GM18499 (cell line): ENCODE measurements at regions not wholly inside any gene's neighbourhood (a gene's known extent, or its start where the extent isn't known, plus 50 kb on each side); places are given as distances from the start of the nearest gene placed in this dataset.
A peak's percentile ranks its signal among the peaks of the same experiment; 100 is the strongest.
"Not testable (repeated sequence)": the region's sequence is repeated elsewhere in the genome, so short reads cannot be mapped to it uniquely, and the experiment has no call there.

Experiments used
- ATAC-seq: cut with Tn5 transposase; IDR thresholded peaks from one replicate; pipeline ENCODE4 v1.9.1; 2021; ENCODE audit warnings: moderate number of reproducible peaks; ENCODE audit not compliant: insufficient read depth, unreplicated experiment

GRCh38 chr12:97711392-97711791 lies 248.8 kb downstream of the RMST start:
- no peak for ATAC-seq

- ATAC-seq, result no peak
These were observed 250.7 kb downstream of the RMST start for GRCh38 chr12:97713270-97713669.

DNA sequence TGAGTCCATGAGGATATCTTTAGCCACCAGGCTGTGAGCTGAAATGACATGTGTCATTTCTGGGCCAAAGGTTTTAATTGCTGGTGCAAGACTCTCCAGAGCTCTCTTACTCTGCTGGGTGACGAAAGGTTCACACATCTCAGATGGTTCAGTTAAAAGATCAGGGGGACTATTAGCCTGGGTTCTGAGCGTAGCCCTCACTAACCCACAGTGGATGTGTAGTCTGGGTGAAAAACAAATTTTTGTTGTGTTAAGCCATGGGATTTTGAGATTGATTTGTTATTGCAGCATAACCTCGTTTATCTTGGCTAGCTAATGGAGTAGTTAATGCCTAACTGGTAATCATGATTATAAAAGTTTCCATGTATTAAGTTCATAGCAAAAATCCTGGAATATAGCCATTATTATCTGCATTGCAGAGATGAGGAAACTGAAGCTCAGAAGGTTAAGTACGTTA lies 251.5 kb downstream of the RMST start:
- ATAC-seq, result no peak

DNA sequence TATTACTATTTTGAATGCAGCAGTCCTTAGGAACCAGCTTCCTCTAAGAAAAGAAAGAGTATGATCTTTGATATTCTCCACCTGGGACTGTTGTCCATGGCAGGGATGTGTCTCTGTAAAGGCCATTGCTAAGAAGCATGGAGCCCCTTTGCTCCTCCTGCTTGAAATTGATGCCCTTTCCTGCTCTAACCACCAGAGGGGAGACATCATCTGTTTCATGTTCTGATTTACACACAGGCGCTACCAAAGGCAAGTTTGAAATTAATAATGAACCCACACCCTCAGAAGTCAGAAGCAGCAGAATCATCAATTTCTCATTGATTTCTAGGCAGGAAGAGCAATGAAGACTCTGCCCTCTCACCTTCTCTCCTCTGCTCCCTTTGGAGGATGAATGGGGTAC lies 253.8 kb downstream of the RMST start:
- no peak for ATAC-seq

- not testable (repeated sequence) for ATAC-seq
These were observed 261.2 kb downstream of the RMST start for GRCh38 chr12:97723801-97724200.

DNA sequence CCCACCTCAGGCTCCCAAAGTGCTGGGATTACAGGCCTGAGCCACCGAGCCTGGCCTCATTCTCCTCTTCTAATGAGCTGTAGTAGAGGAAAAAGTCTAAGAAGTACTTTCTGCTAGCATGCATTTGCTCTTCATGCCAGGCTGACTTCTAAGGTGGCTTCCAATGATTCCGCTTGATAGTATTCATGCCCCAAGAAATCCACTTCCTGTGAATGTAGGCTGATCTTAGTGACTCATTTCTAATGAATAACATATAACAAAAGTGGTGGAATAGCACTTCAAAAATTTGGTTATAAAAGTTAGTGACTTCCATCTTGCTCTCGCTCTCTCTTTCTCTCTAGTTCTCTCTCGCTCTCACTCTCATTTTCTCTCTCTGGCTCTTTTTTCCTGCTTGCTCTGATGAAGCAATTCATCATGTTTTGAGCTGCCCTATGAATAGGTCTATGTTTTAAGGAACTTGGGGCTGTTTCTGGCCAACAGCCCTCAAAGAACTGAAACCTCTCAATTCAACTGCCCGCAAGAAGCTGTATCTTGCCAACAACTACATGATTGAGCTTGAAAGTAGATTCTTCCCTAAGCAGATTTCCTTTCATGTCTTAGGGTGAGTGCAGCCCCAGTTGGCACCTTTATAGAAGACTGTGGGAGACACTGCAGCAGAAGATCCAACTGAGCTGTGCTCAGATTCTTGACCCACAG lies 282.9 kb downstream of the RMST start:
- no peak for ATAC-seq

- no peak for ATAC-seq
These were observed 285.7 kb downstream of the RMST start for GRCh38 chr12:97748298-97748697.

- ATAC-seq, result no peak
These were observed 289.1 kb downstream of the RMST start for GRCh38 chr12:97751704-97752103.

- ATAC-seq, result no peak
These were observed 289.5 kb downstream of the RMST start for GRCh38 chr12:97752129-97752528.

- no peak for ATAC-seq
These were observed 290.7 kb downstream of the RMST start for GRCh38 chr12:97753332-97753731.

DNA sequence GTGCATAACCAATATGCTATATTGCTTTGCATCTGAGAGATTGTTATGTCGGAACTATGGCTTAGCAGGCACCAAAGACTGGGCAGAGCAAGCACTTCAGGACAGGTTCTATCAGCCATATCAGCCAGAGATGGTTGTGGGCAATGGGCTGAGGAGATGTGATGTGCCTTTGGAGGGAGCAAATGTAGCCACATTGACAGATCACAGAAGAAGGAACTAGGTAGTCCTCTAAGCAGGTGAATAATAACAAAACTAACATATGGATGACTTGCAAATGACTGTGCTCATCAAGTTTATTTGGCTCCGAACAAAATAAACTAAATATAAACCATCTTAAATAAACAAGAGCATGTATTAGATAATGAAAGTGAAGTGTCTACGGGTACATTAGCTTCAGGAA lies 291.7 kb downstream of the RMST start:
- peak; percentile 78 for ATAC-seq

DNA sequence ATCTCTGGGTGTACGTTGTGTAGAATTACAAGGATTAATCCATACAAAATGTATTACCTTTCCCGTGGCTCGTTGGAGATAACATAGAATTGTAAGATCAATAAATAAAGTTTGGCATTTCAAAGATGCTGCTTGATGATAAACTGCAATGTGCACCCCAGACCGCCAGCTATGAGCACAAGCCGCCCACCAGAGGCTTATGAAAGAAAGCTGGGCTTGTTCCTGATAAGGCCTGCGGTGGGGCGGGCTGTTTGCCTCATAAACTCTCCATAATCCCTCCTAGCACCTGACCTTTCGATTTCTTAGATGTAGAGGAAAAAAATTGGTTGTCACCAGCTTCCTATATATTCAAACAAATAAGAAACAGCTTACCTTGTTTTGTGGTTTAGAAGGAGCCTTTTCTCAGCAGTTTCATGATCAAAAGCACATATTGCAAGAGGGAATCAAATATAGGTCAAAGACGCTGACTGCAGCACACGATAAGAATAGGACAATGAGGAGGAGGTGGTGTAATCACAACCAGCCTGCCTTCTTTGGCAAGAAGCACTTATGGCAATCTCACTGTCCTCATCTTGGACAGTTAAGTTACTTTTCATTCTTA lies 293.6 kb downstream of the RMST start:
- no peak for ATAC-seq

GRCh38 chr12:97756741-97757140 lies 294.1 kb downstream of the RMST start:
- ATAC-seq, result no peak

- no peak for ATAC-seq
These were observed 295.0 kb downstream of the RMST start for GRCh38 chr12:97757481-97758193.

- no peak for ATAC-seq
These were observed 295.5 kb downstream of the RMST start for GRCh38 chr12:97758194-97758501.

DNA sequence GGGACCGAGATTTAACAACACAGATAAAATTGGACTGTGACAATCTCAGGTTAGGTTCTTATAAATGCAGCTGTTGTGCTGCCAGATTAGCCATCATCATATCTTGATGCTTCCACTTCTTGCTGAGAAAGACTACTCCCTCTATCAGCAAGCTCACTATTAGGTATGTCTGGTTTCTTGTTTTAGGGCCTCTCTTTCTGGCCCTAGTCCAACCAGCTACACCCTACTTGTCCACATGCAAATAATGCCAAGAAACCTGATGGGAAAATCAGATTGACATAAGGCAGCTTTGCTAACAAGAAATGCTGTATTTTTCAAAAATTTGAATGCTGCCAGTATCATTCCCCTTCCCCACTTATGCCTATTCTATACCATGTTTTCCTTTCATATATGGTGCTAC lies 296.0 kb downstream of the RMST start:
- no peak for ATAC-seq

DNA sequence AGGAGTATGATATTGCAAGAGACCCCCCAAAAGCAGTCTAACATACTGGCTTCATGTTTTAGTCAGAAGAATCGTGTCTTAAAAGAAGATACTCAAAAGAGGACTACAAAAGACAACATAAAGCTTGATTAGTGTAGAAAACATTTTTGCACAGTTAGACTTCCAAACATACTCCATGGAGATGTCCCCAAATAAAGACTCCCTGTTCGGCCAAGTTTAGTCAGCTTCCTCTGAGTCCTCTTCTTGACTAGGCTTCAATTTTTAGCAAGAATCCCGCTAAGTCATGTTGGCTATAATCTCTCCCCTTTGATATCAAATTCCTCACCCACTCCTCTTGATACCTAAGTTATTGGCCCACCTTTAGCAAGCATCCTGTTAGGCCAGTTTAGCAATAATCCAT lies 298.0 kb downstream of the RMST start:
- ATAC-seq, result no peak

GRCh38 chr12:97763113-97763512 lies 300.5 kb downstream of the RMST start:
- no peak for ATAC-seq

DNA sequence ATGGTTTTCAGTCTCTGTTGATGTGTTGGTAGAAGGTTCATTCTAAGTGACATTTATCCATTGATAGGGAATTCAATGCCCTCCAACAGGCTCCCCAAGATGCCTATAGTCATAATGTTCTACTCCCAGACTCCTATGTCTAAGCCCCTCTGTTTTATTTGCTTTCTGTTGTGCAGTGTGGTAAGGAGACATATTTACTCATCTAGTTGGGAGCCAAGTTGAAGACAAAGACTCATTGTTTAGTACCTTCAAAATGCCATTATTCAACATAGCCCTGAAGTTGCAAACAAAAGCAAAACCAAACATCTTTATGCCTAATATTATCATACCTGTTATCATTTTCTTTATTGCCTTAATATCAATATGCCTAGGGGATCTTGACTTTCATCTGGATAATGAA lies 302.1 kb downstream of the RMST start:
- no peak for ATAC-seq

GRCh38 chr12:97767347-97767746 lies 304.7 kb downstream of the RMST start:
- ATAC-seq, result no peak

DNA sequence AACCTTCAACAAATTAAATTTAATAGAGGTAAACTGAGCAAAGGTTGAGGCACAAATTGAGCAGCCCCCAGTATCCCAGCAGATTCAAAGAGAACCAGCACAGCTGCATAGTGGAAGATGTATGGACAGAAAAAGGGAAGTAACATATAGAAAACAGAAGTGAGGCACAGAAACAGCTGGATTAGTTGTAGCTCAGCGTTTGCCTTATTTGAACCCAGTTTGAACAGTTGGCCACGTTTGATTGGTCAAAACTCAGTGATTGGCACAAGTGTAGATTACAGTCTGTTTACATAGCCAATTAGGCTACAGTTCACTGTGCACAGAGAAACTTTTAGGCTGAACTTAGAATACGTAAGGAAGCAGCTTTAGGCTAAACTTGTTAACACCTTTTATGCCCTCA lies 315.5 kb downstream of the RMST start:
- ATAC-seq, result no peak

- ATAC-seq, result no peak
These were observed 318.7 kb downstream of the RMST start for GRCh38 chr12:97781342-97781741.
